Naive thymus-derived CD4-positive, alpha-beta T cell (primary cell): ENCODE measurements at regions not wholly inside any gene's neighbourhood (a gene's known extent, or its start where the extent isn't known, plus 50 kb on each side); places are given as distances from the start of the nearest gene placed in this dataset.

Source experiments
- ATAC-seq: fragments of 150-1000 bp; cut with Tn5 transposase; 2 replicates; pipeline ENCODE4 v1.10.0; 2021; ENCODE audit warnings: mild to moderate bottlenecking, moderate library complexity
- CTCF ChIA-PET: fragments of 350-600 bp; sonication (Branson Sonifier 250); formaldehyde crosslinking; loops from one replicate; lab custom pipeline; 2021; ENCODE audit warnings: antibody characterized with exemption; lab: Charles Lee
- POLR2A ChIA-PET: fragments of 350-600 bp; sonication (Branson Sonifier 250); formaldehyde crosslinking; loops from one replicate; lab custom pipeline; 2021; ENCODE audit warnings: antibody characterized with exemption, inconsistent platforms; lab: Charles Lee
- DNase-seq, 9 donors: peaks; one replicate each; pipeline versions ENCODE4 v3.0.0 to v3.0.0-alpha.2; 2020 to 2022; ENCODE audit warnings: mixed read lengths in 1 of 9
- H3K27ac ChIP-seq: one replicate; pipeline ENCODE4 v1.7.0; 2013; ENCODE audit warnings: mild to moderate bottlenecking, low read depth, low read length, moderate library complexity
- H3K27me3 ChIP-seq, 2 donors: one replicate each; pipeline ENCODE4 v1.7.0; 2013; ENCODE audit warnings: low read length in 2 of 2, mild to moderate bottlenecking in 2 of 2, moderate library complexity in 2 of 2; ENCODE audit not compliant: control insufficient read depth in 2 of 2, insufficient read depth in 2 of 2
- H3K36me3 ChIP-seq, 3 experiments: 1 replicate in 2 of 3; 2 replicates in 1 of 3; pipeline ENCODE4 v1.7.0; 2013; ENCODE audit warnings: low read length in 3 of 3, mild to moderate bottlenecking in 3 of 3, moderate library complexity in 1 of 3; ENCODE audit not compliant: insufficient read depth in 3 of 3, control insufficient read depth in 2 of 3
- H3K4me1 ChIP-seq, 2 donors: one replicate each; pipeline ENCODE4 v1.7.0; 2013; ENCODE audit warnings: low read length in 2 of 2, mild to moderate bottlenecking in 2 of 2, moderate library complexity in 1 of 2; ENCODE audit not compliant: control insufficient read depth in 2 of 2, insufficient read depth in 2 of 2
- H3K4me3 ChIP-seq: 2 replicates; pipeline ENCODE4 v1.7.0; 2013; ENCODE audit warnings: mild to moderate bottlenecking, low read length
- H3K9me3 ChIP-seq, 3 experiments: 1 replicate in 2 of 3; 2 replicates in 1 of 3; pipeline ENCODE4 v1.7.0; 2013; ENCODE audit warnings: low read length in 3 of 3; ENCODE audit not compliant: control insufficient read depth in 2 of 3
- H3K27ac Mint-ChIP-seq, 9 donors: one replicate each; pipeline ENCODE4 v1.8.0; 2020 to 2022; ENCODE audit warnings: mixed read lengths in 9 of 9, mild to moderate bottlenecking in 8 of 9, moderate library complexity in 5 of 9, inconsistent platforms in 2 of 9
- H3K27me3 Mint-ChIP-seq, 5 donors: one replicate each; pipeline ENCODE4 v1.8.0; 2021 to 2022; ENCODE audit warnings: mixed read lengths in 5 of 5, mild to moderate bottlenecking in 1 of 5
- H3K36me3 Mint-ChIP-seq, 5 donors: one replicate each; pipeline ENCODE4 v1.8.0; 2020 to 2022; ENCODE audit warnings: mixed read lengths in 5 of 5, mild to moderate bottlenecking in 3 of 5, inconsistent platforms in 1 of 5
- H3K4me1 Mint-ChIP-seq, 7 donors: one replicate each; pipeline ENCODE4 v1.8.0; 2020 to 2022; ENCODE audit warnings: mixed read lengths in 7 of 7, mild to moderate bottlenecking in 3 of 7, inconsistent platforms in 1 of 7
- H3K4me3 Mint-ChIP-seq, 10 donors: one replicate each; pipeline ENCODE4 v1.8.0; 2020 to 2022; ENCODE audit warnings: mild to moderate bottlenecking in 10 of 10, mixed read lengths in 10 of 10, moderate library complexity in 6 of 10, inconsistent platforms in 2 of 10
- H3K9me3 Mint-ChIP-seq, 11 donors: one replicate each; pipeline ENCODE4 v1.8.0; 2020 to 2022; ENCODE audit warnings: mixed read lengths in 11 of 11, mild to moderate bottlenecking in 4 of 11, inconsistent platforms in 1 of 11, moderate library complexity in 1 of 11
- intact Hi-C, 2 donors: fragments of 100-400 bp; cut with micrococcal nuclease; formaldehyde crosslinking; loops; one replicate each; pipeline ENCODE4 v1.15.1; 2023

GRCh38 chr16:6192984-6193383, 1095.4 kb upstream of the EEF2KMT start:
- ChIA-PET POLR2A (interaction anchor here (0.6 kb wide), 1 partner anchor 125 kb away, joined by 3 read pairs; no protein-coding TSS in a partner anchor), CTCF (no interaction called here)
- no peaks in the 10 kb centered on the region for H3K27me3 Mint-ChIP-seq
- no peak overlapping the region for H3K27ac ChIP-seq
- ATAC-seq = no peak
- no peaks in the 10 kb centered on the region for H3K4me1 ChIP-seq
- H3K4me1 Mint-ChIP-seq = no peaks in the 10 kb centered on the region
- H3K4me3 Mint-ChIP-seq = no peak overlapping the region
- no peaks in the 10 kb centered on the region for H3K36me3 Mint-ChIP-seq
- H3K9me3 ChIP-seq = peaks cover 0 to 6% (median 0%) of the 10 kb centered on the region in 3 experiments
- no peak overlapping the region for H3K4me3 ChIP-seq
- H3K27ac Mint-ChIP-seq = no peak overlapping the region
- H3K27me3 ChIP-seq = no peaks in the 10 kb centered on the region
- H3K9me3 Mint-ChIP-seq = peaks cover 1 to 27% (median 13%) of the 10 kb centered on the region in 11 donors
- intact Hi-C loops = no loop called here
- H3K36me3 ChIP-seq = no peaks in the 10 kb centered on the region
- no peak for DNase-seq

GRCh38 chr16:6192532-6192931, 1094.9 kb upstream of the EEF2KMT start:
- Mint-ChIP-seq H3K9me3 (peaks cover 0 to 27% (median 13%) of the 10 kb centered on the region in 11 donors), H3K27ac (no peak overlapping the region), H3K27me3 (no peaks in the 10 kb centered on the region), H3K4me1 (no peaks in the 10 kb centered on the region), H3K4me3 (no peak overlapping the region), H3K36me3 (no peaks in the 10 kb centered on the region)
- H3K27ac ChIP-seq = no peak overlapping the region
- no peak overlapping the region for H3K4me3 ChIP-seq
- ChIA-PET POLR2A (no interaction called here), CTCF (no interaction called here)
- no peaks in the 10 kb centered on the region for H3K27me3 ChIP-seq
- ATAC-seq = no peak
- intact Hi-C loops = no loop called here
- H3K9me3 ChIP-seq = peaks cover 0 to 6% (median 0%) of the 10 kb centered on the region in 3 experiments
- DNase-seq = no peak
- no peaks in the 10 kb centered on the region for H3K4me1 ChIP-seq
- no peaks in the 10 kb centered on the region for H3K36me3 ChIP-seq

GRCh38 chr16:6190776-6191175, 1093.2 kb upstream of the EEF2KMT start:
- H3K9me3 Mint-ChIP-seq = peaks cover 0 to 18% (median 10%) of the 10 kb centered on the region in 11 donors
- Histone ChIP-seq H3K4me3 (no peak overlapping the region), H3K27ac (no peak overlapping the region), H3K9me3 (peaks cover 0 to 6% (median 0%) of the 10 kb centered on the region in 3 experiments), H3K36me3 (no peaks in the 10 kb centered on the region), H3K27me3 (no peaks in the 10 kb centered on the region), H3K4me1 (no peaks in the 10 kb centered on the region)
- POLR2A ChIA-PET = no interaction called here
- no peaks in the 10 kb centered on the region for H3K36me3 Mint-ChIP-seq
- DNase-seq (no peak), ATAC-seq (no peak)
- H3K4me1 Mint-ChIP-seq = no peaks in the 10 kb centered on the region
- no peaks in the 10 kb centered on the region for H3K27me3 Mint-ChIP-seq
- H3K4me3 Mint-ChIP-seq = no peak overlapping the region
- intact Hi-C loops = no loop called here
- CTCF ChIA-PET = no interaction called here
- H3K27ac Mint-ChIP-seq = no peak overlapping the region

GRCh38 chr16:6189216-6189615, 1091.6 kb upstream of the EEF2KMT start:
- ATAC-seq (no peak), DNase-seq (no peak)
- Mint-ChIP-seq H3K4me3 (no peak overlapping the region), H3K27me3 (peaks cover 0 to 2% (median 0%) of the 10 kb centered on the region in 5 donors), H3K9me3 (peaks cover under 1 to 17% (median 7%) of the 10 kb centered on the region in 11 donors), H3K36me3 (no peaks in the 10 kb centered on the region), H3K27ac (no peak overlapping the region), H3K4me1 (no peaks in the 10 kb centered on the region)
- no peak overlapping the region for H3K27ac ChIP-seq
- H3K27me3 ChIP-seq = no peaks in the 10 kb centered on the region
- ChIA-PET POLR2A (no interaction called here), CTCF (no interaction called here)
- H3K9me3 ChIP-seq = peaks cover 0 to under 1% (median 0%) of the 10 kb centered on the region in 3 experiments
- intact Hi-C loops = no loop called here
- H3K36me3 ChIP-seq = no peaks in the 10 kb centered on the region
- H3K4me1 ChIP-seq = no peaks in the 10 kb centered on the region
- H3K4me3 ChIP-seq = no peak overlapping the region

- ChIA-PET CTCF (no interaction called here), POLR2A (no interaction called here)
- H3K27ac Mint-ChIP-seq = no peak overlapping the region
- intact Hi-C loops = no loop called here
- DNase-seq (no peak), ATAC-seq (no peak)
- no peak overlapping the region for H3K4me3 Mint-ChIP-seq
- peaks cover 0 to 5% (median 0%) of the 10 kb centered on the region in 5 donors for H3K36me3 Mint-ChIP-seq
- no peaks in the 10 kb centered on the region for H3K4me1 Mint-ChIP-seq
- no peaks in the 10 kb centered on the region for H3K36me3 ChIP-seq
- H3K27me3 ChIP-seq = no peaks in the 10 kb centered on the region
- no peak overlapping the region for H3K4me3 ChIP-seq
- no peaks in the 10 kb centered on the region for H3K27me3 Mint-ChIP-seq
- H3K4me1 ChIP-seq = no peaks in the 10 kb centered on the region
- H3K9me3 ChIP-seq = no peaks in the 10 kb centered on the region
- no peak overlapping the region for H3K27ac ChIP-seq
- H3K9me3 Mint-ChIP-seq = peaks cover 0 to 17% (median 5%) of the 10 kb centered on the region in 11 donors
Measured at GRCh38 chr16:6177616-6178180, 1080.1 kb upstream of the EEF2KMT start.

GRCh38 chr16:6170022-6170421, 1072.4 kb upstream of the EEF2KMT start:
- no peaks in the 10 kb centered on the region for H3K36me3 Mint-ChIP-seq
- H3K4me1 ChIP-seq = no peaks in the 10 kb centered on the region
- no peaks in the 10 kb centered on the region for H3K36me3 ChIP-seq
- H3K27ac Mint-ChIP-seq = no peak overlapping the region
- ChIA-PET POLR2A (no interaction called here), CTCF (no interaction called here)
- ATAC-seq (no peak), DNase-seq (no peak)
- no peaks in the 10 kb centered on the region for H3K4me1 Mint-ChIP-seq
- H3K4me3 Mint-ChIP-seq = no peak overlapping the region
- no peak overlapping the region for H3K4me3 ChIP-seq
- no peak overlapping the region for H3K27ac ChIP-seq
- no peaks in the 10 kb centered on the region for H3K27me3 ChIP-seq
- H3K9me3 ChIP-seq = no peaks in the 10 kb centered on the region
- no peaks in the 10 kb centered on the region for H3K27me3 Mint-ChIP-seq
- H3K9me3 Mint-ChIP-seq = peaks cover 0 to 19% (median 10%) of the 10 kb centered on the region in 11 donors
- intact Hi-C loops = no loop called here

- no peak for ATAC-seq
Measured at GRCh38 chr16:6165330-6165979, 1067.9 kb upstream of the EEF2KMT start.

More at GRCh38 chr16:6165330-6165979, 1067.9 kb upstream of the EEF2KMT start:
- Histone ChIP-seq H3K36me3 (no peaks in the 10 kb centered on the region), H3K27ac (no peak overlapping the region), H3K27me3 (no peaks in the 10 kb centered on the region), H3K4me3 (no peak overlapping the region), H3K9me3 (no peaks in the 10 kb centered on the region), H3K4me1 (no peaks in the 10 kb centered on the region)
- CTCF ChIA-PET = no interaction called here
- Mint-ChIP-seq H3K4me1 (no peaks in the 10 kb centered on the region), H3K36me3 (peaks cover 0 to 1% (median 0%) of the 10 kb centered on the region in 5 donors), H3K27ac (no peak overlapping the region), H3K9me3 (peaks cover 0 to 10% (median 7%) of the 10 kb centered on the region in 11 donors), H3K4me3 (no peak overlapping the region), H3K27me3 (no peaks in the 10 kb centered on the region)
- DNase-seq = no peak
- intact Hi-C loops = no loop called here
- POLR2A ChIA-PET = no interaction called here
